GM18951 (cell line): ENCODE measurements at regions not wholly inside any gene's neighbourhood (a gene's known extent, or its start where the extent isn't known, plus 50 kb on each side); places are given as distances from the start of the nearest gene placed in this dataset.

Experiments
- POLR2A ChIP-seq: IDR thresholded peaks from 4 replicates; pipeline ENCODE4 v1.6.1; 2011; ENCODE audit warnings: mild to moderate bottlenecking; ENCODE audit not compliant: insufficient read length, insufficient read depth; ENCODE audit errors: extremely low read depth
- in situ Hi-C: fragments of 300-500 bp; cut with MboI; formaldehyde crosslinking; loops from one replicate; pipeline ENCODE4 v1.12.0; 2022; ENCODE audit warnings: low sequenced_read_pairs, mixed read lengths, inconsistent platforms; ENCODE audit not compliant: unreplicated experiment

DNA sequence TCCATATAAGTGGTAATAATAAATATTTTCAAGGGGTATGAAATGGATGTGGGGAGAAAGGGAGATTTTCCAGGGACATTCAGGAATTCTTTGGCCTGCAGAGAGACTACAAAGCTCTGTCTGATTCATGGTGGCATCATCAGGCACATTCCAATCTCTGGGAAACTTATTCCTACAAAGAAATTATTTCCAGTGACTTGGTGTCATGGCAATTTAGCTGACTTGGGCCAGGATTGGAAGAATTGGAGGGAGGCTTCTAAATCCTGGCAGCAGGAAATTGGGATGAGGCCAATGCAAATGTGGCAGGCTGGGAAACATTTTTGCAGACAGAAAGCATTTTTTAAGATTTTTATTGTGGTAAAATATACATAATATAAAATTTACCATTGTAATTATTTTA is 204.6 kb downstream of the RTL9 start:
- no peak for TF ChIP-seq POLR2A
- in situ Hi-C loops, result no loop called here

DNA sequence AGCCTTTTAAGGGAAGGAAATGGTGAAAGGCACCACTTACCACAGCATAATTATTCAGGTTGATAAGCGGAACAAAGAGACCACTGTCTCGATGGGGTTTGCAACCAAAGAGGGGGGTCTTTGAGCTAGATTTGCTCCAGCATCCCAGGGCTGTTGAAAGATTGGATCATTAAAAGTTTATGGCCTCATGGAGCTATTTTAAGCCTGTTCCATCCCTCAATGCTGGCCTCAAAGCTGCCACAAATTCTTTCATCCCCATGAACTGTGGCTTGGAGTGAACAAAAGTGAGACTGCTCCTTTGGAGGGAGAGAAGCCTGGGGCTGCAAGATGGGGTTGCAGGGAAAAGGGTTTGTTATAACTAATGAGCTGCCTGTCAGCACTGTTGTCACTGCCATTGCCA is 209.8 kb downstream of the RTL9 start:
- in situ Hi-C loops, result no loop called here
- no peak for TF ChIP-seq POLR2A

DNA sequence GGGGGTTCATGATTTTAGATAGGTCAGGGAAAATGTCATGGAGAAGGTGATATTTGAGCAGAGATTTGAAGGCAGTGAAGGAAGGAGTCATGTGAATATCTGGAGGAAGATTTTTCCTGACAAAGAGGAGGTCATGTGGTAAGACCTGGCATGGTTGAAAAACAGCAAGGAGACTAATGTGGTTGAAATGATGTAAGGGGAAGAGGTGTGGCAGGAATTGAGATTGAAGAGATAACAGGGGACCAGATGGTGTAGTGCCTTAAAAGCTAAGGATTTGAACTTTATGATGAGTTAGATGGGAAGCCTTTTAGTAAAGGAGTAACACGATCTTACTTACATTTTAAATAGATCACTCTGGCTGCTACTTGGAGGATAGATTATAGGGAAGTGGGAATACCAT is 210.9 kb downstream of the RTL9 start:
- in situ Hi-C loops, result no loop called here

DNA sequence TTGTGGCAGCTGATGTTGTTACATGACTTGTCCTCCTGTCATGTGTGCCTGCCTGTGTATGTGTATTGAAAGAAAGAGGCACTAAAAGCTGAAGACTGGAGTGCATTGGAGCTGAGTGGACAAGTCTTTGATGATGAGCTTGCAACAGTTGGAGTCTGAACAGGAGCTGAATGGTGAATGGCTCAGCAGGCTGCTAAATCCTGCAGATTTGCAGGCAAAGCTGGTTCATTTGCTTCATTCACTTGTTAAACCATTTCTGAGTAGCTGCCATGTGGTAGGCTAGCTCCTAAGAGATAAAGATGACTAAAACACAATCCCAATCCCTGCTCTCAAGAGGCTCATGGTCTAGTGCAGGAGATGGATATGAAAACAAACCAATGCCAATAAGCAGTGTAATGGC is 217.3 kb downstream of the CHRDL1 start:
- no peak for TF ChIP-seq POLR2A
- in situ Hi-C loops, result no loop called here

More for the DNA sequence above, 210.9 kb downstream of the RTL9 start:
- TF ChIP-seq POLR2A, result no peak

DNA sequence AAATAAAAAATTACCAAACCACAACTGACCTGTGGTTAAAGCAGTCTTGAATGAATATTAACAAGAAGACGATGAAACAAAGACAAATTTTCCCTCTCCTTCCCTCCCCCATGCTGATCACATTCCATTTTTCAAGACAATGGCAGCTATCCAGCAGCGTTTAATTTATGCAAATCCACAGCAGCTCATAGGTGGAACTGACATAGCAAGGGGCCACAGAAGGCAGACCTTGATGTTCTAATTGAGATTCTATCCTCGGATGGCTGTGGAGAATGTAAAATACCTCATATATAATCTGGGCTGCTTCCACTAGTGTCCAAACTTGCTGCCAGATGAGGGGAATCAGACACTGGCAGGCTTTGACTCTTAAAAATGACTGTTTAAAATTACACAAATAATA is 211.5 kb downstream of the CHRDL1 start:
- in situ Hi-C loops, result no loop called here
- TF ChIP-seq POLR2A, result no peak

DNA sequence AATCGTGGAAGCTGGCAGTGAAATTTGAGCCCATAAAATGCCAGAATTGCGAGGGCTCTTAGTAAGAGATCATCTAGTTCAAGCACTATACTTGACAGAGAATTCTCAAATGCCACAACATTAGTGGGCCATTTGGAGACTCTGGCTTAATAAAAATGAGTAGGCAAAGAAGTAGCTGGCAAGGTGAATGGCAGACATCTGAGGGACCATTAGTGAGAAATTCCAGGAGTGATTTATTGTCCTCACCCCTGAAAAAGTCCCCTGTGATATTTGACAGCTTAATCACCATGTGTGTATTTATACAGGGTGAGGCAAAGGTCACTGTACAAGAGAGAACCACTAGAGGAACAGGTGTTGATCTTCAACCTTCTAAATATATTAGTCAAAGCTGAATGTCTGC is 207.5 kb downstream of the CHRDL1 start:
- in situ Hi-C loops, result no loop called here
- TF ChIP-seq POLR2A, result no peak

DNA sequence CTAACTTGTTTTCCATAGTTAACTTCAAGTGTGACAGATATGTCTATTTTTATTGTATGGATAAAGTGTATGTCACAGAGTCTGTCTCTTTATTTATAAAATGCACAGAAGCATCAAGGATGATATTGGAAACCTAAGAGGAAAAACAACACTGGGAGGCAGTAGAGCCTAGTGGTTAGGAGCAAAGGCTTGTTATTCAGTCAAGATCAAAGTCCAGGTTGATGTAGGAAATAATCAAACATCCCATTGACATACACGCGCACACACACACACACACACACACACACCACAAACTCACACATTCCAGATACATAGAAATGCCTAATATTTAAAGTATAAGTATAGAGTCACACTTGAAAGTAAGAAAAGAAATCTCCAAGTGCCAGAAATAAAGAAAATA is 206.8 kb downstream of the CHRDL1 start:
- in situ Hi-C loops, result no loop called here
- TF ChIP-seq POLR2A, result no peak

DNA sequence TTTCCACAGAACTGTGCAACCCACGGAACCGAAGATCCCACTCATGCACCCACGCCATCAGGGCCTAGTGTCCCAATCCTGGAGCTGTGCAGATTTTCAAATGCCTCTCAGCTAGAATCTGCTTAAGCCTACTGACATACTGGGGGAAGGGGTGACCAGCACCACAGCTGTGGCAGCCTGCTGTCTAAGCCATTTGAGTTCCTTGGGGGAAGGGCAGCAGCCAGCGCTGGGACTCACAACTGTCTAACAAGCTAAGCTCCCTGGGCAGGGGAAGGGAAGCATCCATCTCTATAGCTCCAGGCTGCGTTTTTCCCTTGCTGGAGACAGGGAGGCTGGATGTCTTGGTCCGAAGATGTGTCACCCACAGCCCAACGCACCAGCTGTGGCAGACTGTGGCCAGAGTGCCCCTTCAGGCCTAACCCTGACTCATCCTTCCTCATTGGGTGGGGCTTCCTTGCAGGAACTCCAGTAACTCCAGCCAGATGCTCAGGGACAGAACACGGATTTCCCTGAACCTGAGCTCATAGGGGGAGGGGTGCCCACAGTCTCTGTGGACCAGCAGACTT is 194.8 kb downstream of the CHRDL1 start:
- in situ Hi-C loops, result no loop called here
- TF ChIP-seq POLR2A, result no peak

DNA sequence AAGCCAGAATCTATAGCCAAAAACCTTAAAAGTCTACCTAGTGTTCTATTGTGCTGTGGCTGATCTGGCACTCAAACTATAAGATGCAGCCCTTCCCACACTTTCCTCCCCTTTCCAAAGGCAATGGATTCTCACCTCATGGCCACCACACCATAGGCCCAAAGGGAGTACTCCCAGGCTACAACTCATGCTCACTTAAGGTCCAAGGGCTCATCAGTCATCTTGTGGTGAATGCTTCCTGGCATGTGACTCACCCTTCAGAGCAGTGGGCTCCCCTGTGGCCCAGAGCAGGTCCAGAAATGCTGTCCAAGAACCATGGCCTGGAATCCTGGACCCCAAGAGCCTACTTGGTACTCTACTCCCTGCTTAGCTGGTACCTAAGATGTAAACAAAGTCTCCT is 181.0 kb downstream of the CHRDL1 start:
- in situ Hi-C loops, result no loop called here

More for the DNA sequence above, 181.0 kb downstream of the CHRDL1 start:
- no peak for TF ChIP-seq POLR2A
